Activated CD4-positive, alpha-beta T cell treated with anti-CD3 and anti-CD28 coated beads, Interleukin-2, Interleukin-6, amounts not matched to agents 100 ng/mL and 50 ng/mL, durations not matched to agents 16 hours and 8 hours (primary cell): ENCODE measurements at regions not wholly inside any gene's neighbourhood (a gene's known extent, or its start where the extent isn't known, plus 50 kb on each side); places are given as distances from the start of the nearest gene placed in this dataset.
"Not testable (repeated sequence)": the region's sequence is repeated elsewhere in the genome, so short reads cannot be mapped to it uniquely, and the experiment has no call there.

Source experiments
- DNase-seq: peaks from one replicate; pipeline ENCODE4 v3.0.0-alpha.2; 2020

- DNase-seq: no peak
Measured at GRCh38 chr20:51184289-51184688, 161.4 kb upstream of the KCNG1 start.

GRCh38 chr20:51183451-51183850 lies 160.5 kb upstream of the KCNG1 start:
- DNase-seq: no peak

DNA sequence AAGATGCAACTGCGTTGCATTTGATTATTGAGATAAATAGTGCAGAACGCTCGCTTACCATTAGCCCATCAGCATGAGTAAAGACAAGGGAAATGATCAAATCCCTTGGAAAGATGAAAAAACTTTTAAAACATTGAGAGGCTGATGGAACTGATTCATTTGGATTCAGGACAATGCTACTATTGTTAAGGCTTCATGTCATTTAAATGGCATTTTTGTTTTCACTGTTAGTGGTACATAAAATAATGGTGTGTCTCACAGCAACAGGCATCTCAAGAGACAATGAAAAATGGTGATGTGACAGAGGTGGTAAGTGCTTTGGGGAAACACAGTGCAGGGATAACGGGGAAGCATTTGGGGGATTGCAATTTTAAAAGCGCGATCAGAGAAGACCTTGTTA lies 159.7 kb upstream of the KCNG1 start:
- DNase-seq: no peak

DNA sequence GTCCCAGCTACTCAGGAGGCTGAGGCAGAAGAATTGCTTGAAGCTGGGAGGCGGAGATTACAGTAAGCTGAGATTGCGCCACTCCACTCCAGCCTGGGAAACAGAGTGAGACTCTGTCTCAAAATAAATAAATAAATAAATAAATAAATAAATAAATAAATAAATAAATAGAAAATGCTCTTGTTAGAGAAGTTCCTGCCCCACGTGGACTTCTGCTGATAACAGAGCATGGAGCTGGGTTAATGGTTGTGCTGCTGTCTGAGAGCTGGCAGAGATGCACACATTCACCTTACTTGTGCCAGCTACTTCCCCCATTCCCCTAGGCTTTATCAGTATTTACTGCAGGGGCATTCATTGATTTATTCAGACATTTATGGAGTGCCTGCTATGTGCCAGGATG lies 155.2 kb upstream of the KCNG1 start:
- DNase-seq: no peak

DNA sequence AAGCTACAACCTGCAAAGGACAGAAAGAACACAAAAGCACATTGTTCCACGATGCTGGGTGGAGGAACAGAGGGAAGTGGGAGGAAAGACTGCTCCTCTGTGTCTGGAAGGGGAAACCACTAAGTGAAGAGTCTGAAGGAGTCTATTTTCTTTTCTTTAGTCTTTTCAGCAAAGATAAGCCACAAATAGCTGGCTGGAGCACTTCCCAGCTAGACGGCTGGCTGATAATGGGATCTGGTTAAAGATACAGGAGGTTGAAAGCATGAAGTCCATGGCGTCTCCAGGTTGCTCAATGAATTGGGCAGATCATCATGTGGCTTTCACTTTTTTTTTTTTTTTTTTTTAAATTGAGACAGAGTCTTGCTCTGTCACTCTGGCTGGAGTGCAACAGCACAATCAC lies 154.0 kb upstream of the KCNG1 start:
- no peak for DNase-seq

GRCh38 chr20:51176446-51176845 lies 153.5 kb upstream of the KCNG1 start:
- DNase-seq: no peak

DNA sequence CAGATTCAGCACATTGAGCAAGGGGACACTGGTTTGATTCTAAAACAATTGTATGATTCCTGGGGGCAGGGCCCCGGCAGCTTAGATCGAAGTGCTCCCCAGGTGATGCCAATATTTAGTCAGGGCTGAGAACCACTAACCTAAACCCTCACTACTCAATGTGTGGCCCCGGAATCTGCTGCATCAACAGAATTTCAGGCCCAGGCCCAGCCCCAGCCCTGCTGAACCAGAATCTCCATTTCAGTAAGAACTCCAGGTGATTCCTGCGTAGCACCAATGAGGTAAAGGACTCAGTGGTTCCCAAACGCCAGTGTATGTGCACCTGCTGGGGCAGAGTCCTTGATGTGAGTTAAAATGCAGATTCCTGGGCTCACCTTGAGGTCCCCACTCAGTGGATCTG lies 152.8 kb upstream of the KCNG1 start:
- no peak for DNase-seq

GRCh38 chr20:51175156-51175555 lies 152.2 kb upstream of the KCNG1 start:
- DNase-seq: no peak

DNA sequence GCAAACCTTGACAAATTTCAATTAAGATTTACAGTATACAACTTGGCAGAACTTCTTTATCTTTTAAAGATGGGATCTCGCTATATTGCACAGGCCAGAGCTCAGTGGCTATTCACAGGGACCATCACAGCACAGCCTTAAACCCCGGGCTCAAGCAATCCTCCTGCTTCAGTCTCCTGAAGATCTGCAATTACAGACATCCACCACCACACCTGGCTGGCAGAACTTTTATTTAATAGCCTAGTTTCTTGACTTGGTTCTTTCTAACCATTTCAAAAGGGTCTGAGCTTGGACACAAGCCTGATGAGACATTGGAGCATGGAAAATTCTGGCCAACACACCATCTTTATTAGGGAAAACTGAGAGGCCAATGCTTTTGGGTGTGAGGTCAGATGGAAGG lies 151.6 kb upstream of the KCNG1 start:
- no peak for DNase-seq

- DNase-seq: no peak
Measured at GRCh38 chr20:51172558-51173428, 149.9 kb upstream of the KCNG1 start.

- no peak for DNase-seq
Measured at GRCh38 chr20:51171141-51171540, 148.2 kb upstream of the KCNG1 start.

- no peak for DNase-seq
Measured at GRCh38 chr20:51169813-51170212, 146.9 kb upstream of the KCNG1 start.

- DNase-seq: not testable (repeated sequence)
Measured at GRCh38 chr20:51167911-51168310, 145.0 kb upstream of the KCNG1 start.

- no peak for DNase-seq
Measured at GRCh38 chr20:51166489-51166888, 143.6 kb upstream of the KCNG1 start.

GRCh38 chr20:51165131-51165530 lies 142.2 kb upstream of the KCNG1 start:
- DNase-seq: no peak

DNA sequence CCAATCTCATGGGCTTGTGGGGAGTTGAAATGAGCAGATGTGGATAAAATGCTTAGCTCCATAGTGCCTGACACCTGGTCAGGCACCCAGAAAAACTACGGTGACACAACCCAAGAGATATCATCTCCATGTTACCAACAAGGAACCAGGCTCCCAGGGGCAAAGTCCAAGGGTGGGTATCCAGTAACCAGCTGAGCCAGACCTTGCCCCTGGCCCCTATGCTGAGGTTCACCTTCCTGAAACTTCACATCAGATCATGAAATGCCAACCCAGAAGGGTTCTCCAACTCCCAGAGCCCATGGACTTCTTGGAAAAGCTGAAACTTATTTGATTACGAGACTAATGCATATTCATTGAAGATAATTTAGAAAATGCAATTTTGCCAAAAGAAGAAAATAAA lies 141.8 kb upstream of the KCNG1 start:
- no peak for DNase-seq

- DNase-seq: no peak
Measured at GRCh38 chr20:51163996-51164600, 141.2 kb upstream of the KCNG1 start.

DNA sequence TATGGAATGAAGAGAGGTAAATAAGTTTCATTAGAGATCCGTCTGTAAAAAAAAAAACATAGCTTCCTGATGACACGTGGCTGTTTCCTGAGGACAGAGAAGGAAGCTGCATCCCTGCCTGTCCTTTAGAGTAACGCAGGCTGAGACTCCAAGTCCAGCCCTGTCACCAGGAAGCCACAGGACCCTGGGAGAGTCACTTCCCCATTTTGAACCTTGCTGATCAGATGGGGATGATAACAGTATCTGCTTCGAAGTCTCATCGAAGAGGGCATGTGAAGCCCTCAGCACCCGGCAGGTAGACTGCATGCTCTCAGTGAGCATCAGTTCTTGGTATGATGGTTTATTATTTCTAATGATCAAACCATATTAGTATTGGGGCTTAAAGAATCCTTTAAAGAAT lies 139.1 kb upstream of the KCNG1 start:
- no peak for DNase-seq

DNA sequence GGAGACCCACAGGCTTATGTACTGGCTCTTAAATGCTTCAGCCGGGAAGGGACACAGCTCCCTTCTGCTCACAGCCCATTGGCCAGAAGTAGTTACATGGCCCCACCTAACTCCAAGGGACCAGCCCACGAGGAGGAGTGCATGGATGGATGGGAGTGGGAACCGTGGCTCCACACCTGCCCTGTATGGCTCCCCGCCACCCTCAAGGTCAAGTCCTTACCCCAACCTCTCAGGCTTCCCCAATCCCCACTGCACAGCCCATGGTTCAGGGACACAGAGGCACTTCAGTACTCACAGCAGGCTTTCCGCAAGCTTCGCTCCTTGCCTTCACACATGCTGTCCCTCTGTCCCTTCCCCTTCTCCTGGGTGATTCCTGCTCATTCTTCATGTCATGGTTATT lies 137.9 kb upstream of the KCNG1 start:
- DNase-seq: no peak

GRCh38 chr20:51159981-51160380 lies 137.1 kb upstream of the KCNG1 start:
- no peak for DNase-seq

DNA sequence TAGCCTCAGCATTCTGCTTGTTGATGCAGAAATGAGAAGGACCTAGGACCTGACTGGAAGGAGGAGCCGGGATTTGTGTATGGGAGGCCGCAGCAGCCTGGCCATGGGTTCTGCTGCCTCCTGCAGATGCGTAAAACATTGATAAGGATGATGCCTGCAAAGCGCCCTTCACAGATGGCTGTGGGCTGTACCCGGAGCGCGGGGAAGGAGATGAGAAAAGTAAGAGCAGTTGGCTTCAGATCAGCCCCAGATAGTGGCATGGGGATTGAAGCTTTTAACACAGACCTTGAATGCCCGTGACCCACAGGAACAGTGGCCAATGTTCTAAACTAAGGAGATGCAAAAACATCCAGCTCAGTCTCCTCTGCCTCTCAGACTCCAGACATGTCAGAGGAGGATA lies 136.4 kb upstream of the KCNG1 start:
- no peak for DNase-seq

DNA sequence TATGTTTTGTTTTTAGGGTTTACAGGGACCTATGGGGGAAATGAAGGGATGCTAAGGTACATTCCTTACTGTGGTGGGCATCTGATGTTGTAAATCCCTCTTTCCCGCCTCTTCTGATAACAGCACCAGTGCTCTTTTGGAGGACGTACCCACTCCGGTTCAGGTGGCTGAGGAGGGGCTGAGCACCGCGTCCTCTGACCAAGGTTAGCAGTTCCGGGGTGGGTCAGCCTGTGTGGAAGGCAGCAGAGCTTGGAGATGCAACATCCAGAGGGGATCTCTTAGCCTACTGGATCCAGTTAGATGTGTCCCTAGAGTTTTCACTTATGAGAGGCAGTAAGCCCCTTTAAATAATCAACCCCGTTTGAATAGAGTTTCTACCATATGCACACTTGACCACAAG lies 135.3 kb upstream of the KCNG1 start:
- no peak for DNase-seq

- DNase-seq: no peak
Measured at GRCh38 chr20:51156041-51156982, 133.4 kb upstream of the KCNG1 start.
